HepG2 (cell line): ENCODE measurements at regions not wholly inside any gene's neighbourhood (a gene's known extent, or its start where the extent isn't known, plus 50 kb on each side); places are given as distances from the start of the nearest gene placed in this dataset.

ENCODE experiments used
- CTCF ChIP-seq: sonication (generic); formaldehyde crosslinking; IDR thresholded peaks from 2 replicates; pipeline ENCODE4 v1.5.0; 2020; ENCODE audit warnings: mild to moderate bottlenecking, missing genetic modification reagents, moderate library complexity
- HNRNPUL1 ChIP-seq: fragments of 200-400 bp; formaldehyde crosslinking; IDR thresholded peaks from 2 replicates; pipeline ENCODE4 v1.6.1; 2017; ENCODE audit warnings: low read depth, mild to moderate bottlenecking, low read length, moderate library complexity
- PATZ1 ChIP-seq: sonication (generic); formaldehyde crosslinking; IDR thresholded peaks from 2 replicates; pipeline ENCODE4 v1.4.0; 2020; ENCODE audit warnings: missing genetic modification reagents
- PAX8 ChIP-seq: sonication (generic); formaldehyde crosslinking; IDR thresholded peaks from 2 replicates; pipeline ENCODE4 v1.8.0; 2022; ENCODE audit warnings: mild to moderate bottlenecking, missing genetic modification reagents, borderline replicate concordance
- ZNF451 ChIP-seq: sonication (generic); formaldehyde crosslinking; IDR thresholded peaks from 2 replicates; pipeline ENCODE4 v1.5.0; 2020; ENCODE audit warnings: mild to moderate bottlenecking, missing genetic modification reagents

GRCh38 chr13:109533350-109533749 lies 253.0 kb downstream of the IRS2 start:
- TF ChIP-seq PAX8 (CRISPR knock-in tag) (no peak), PATZ1 (CRISPR knock-in tag) (no peak), HNRNPUL1 (no peak), CTCF (no peak), ZNF451 (CRISPR knock-in tag) (no peak)
